ENCODE measurements at regions not wholly inside any gene's neighbourhood (a gene's known extent, or its start where the extent isn't known, plus 50 kb on each side); places are given as distances from the start of the nearest gene placed in this dataset.

GRCh38 chr12:83866477-83866876 is 1046.1 kb downstream of the SLC6A15 start:
- no peak for DNase-seq (ENCODE audit: low read depth in 1 of 2, low spot score in 1 of 2)
- POLR2A ChIA-PET, result no interaction called here
- TF ChIP-seq HOXA7 (CRISPR knock-in tag; IDR thresholded peaks at IDR 0.05), result no peak
- no peak for TF ChIP-seq SREBF2 (IDR thresholded peaks at IDR 0.05)
- no peak for TF ChIP-seq REST (IDR thresholded peaks at IDR 0.05)
- TF ChIP-seq E2F6 (IDR thresholded peaks at IDR 0.05; ENCODE audit: borderline replicate concordance, low read depth), result no peak
- no peak for TF ChIP-seq CHD2 (IDR thresholded peaks at IDR 0.05; ENCODE audit: low read length, partially characterized antibody)
- no peak for TF ChIP-seq EP300 (IDR thresholded peaks at IDR 0.05)
- no peak for TF ChIP-seq RAD21 (conservative IDR thresholded peaks at IDR 0.05 in 1 of 2, IDR thresholded peaks at IDR 0.05 in 1 of 2)
- no peak for TF ChIP-seq ELK1 (IDR thresholded peaks at IDR 0.05; ENCODE audit: low read depth, low read length)
- TF ChIP-seq HOXB13 (CRISPR knock-in tag; IDR thresholded peaks at IDR 0.05; ENCODE audit: low read depth), result no peak
- no peak for TF ChIP-seq ESRRA (IDR thresholded peaks at IDR 0.05; ENCODE audit: borderline replicate concordance, low read length)
- no peak for TF ChIP-seq HES2 (IDR thresholded peaks at IDR 0.05)
- ATAC-seq, result no peak
- no peak for FAIRE-seq
- CTCF ChIA-PET, result interaction anchor here (0.6 kb wide), 1 partner anchor 195 kb away, joined by 3 read pairs; no protein-coding TSS in a partner anchor
- H3K4me2 ChIP-seq, result no peak overlapping the region
- H3K4me1 ChIP-seq, result no peaks in the 10 kb centered on the region
- no peak overlapping the region for H3K4me3 ChIP-seq
- H3K9me3 ChIP-seq, result no peaks in the 10 kb centered on the region
- H3K27ac ChIP-seq, result no peak overlapping the region
- 69% methylated on average over 4 of the region's 4 CpGs for WGBS (ENCODE audit: missing lambda C conversion rate)

GRCh38 chr12:83865431-83865830 is 1047.2 kb downstream of the SLC6A15 start:
- no peak overlapping the region for H3K4me3 ChIP-seq
- no peak for FAIRE-seq
- DNase-seq (ENCODE audit: low read depth in 1 of 2, low spot score in 1 of 2), result no peak
- no peak overlapping the region for H3K4me2 ChIP-seq
- ChIA-PET POLR2A (no interaction called here), CTCF (no interaction called here)
- H3K4me1 ChIP-seq, result no peaks in the 10 kb centered on the region
- WGBS (ENCODE audit: missing lambda C conversion rate), result 46% methylated on average over 1 of the region's 1 CpG
- no peak for ATAC-seq
- H3K9me3 ChIP-seq, result no peaks in the 10 kb centered on the region
- H3K27ac ChIP-seq, result no peak overlapping the region
- TF ChIP-seq EHF (CRISPR knock-in tag; IDR thresholded peaks at IDR 0.05) (no peak), HOXB13 (CRISPR knock-in tag; IDR thresholded peaks at IDR 0.05; ENCODE audit: low read depth) (no peak), HOXB5 (CRISPR knock-in tag; IDR thresholded peaks at IDR 0.05) (no peak), PHF8 (IDR thresholded peaks at IDR 0.05; ENCODE audit: borderline replicate concordance, low read depth) (no peak), CHD4 (IDR thresholded peaks at IDR 0.05; ENCODE audit: borderline replicate concordance) (no peak), BCL3 (IDR thresholded peaks at IDR 0.05) (no peak), HOXA7 (CRISPR knock-in tag; IDR thresholded peaks at IDR 0.05) (no peak), PBX3 (IDR thresholded peaks at IDR 0.05) (no peak), RCOR1 (IDR thresholded peaks at IDR 0.05; ENCODE audit: low read depth, low read length) (no peak), MAZ (IDR thresholded peaks at IDR 0.05; ENCODE audit: borderline replicate concordance, low read depth, low read length) (no peak), ZNF302 (CRISPR knock-in tag; IDR thresholded peaks at IDR 0.05) (no peak), RARB (CRISPR knock-in tag; IDR thresholded peaks at IDR 0.05) (no peak), USF2 (IDR thresholded peaks at IDR 0.05) (no peak), ELK1 (IDR thresholded peaks at IDR 0.05; ENCODE audit: low read depth, low read length) (no peak), ZSCAN20 (CRISPR knock-in tag; IDR thresholded peaks at IDR 0.05) (no peak), HMGXB4 (CRISPR knock-in tag; IDR thresholded peaks at IDR 0.05; ENCODE audit: borderline replicate concordance) (no peak)

All from A549 (cell line).